HG02798 (cell line): ENCODE measurements at regions not wholly inside any gene's neighbourhood (a gene's known extent, or its start where the extent isn't known, plus 50 kb on each side); places are given as distances from the start of the nearest gene placed in this dataset.

Experiments
- ATAC-seq: cut with Tn5 transposase; IDR thresholded peaks from one replicate; pipeline ENCODE4 v1.9.1; 2021; ENCODE audit warnings: mild to moderate bottlenecking; ENCODE audit not compliant: unreplicated experiment, poor library complexity

DNA sequence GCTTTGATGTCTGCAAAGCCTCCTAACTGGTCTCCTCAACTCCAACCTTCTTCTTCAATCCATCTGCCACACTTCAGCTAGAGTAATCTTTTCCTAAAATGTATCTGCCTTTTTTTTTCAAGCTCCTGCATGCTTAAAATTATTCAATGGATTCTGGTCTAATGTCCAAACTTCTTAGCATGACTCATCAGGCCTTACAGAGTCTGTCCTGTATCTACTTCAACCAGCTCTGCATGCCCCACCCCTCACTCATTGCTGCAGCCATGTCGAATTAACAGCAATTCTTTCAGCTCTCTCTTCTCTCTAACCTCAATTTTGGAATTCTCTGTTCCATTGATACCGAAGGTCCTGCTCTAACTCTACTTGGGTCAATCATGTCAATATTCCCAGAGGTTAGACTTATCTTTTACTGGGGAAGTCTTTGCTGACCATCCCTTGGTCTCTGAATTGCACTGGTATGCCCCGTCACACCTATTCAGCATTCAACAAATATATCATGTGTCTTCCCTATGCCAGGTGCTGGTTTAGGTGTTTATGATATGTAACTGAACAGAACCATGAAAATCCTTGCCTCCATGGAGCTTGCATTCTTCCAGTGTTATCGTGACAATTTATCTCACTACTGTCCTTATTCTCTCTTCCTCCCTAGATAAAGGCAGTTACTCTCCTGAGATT lies 88.5 kb upstream of the NANOGP8 start:
- no peak for ATAC-seq

DNA sequence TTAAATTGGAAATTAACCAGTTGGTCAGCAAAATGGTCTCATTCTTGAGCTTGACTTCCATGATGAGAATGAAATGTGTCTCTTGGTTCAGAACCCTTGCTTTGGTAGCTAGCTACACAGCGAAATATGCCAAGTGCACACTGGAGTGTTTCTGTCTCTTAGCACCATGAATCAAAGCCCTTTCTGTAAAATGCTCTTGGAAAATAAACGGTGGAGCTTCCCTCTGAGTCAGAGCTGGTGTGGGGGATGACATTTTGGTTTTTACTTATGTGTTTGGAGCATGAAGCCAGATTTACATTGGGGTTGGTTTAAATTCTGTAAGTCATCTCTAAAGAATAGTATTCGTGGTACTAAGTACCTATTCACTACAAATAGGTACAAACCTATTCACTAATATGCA lies 85.1 kb upstream of the NANOGP8 start:
- ATAC-seq = no peak

DNA sequence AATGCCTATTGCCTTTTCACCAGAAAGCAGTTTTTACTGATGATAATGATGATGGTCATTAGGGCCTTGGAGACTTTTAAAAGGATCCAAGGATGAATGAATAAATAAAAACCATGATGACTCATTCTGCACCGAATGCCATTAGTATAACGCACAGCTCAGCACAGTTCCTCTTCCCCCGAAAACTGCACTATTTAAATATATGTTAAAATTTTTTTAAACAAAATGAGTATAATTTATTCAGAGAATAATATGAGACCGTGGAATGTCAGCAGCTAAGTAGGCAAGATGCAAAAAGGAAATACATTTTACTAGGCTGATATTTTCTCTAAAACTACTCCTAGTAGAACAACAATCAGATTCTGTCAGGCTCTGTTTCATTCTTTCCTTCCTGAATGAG lies 83.4 kb upstream of the NANOGP8 start:
- no peak for ATAC-seq

DNA sequence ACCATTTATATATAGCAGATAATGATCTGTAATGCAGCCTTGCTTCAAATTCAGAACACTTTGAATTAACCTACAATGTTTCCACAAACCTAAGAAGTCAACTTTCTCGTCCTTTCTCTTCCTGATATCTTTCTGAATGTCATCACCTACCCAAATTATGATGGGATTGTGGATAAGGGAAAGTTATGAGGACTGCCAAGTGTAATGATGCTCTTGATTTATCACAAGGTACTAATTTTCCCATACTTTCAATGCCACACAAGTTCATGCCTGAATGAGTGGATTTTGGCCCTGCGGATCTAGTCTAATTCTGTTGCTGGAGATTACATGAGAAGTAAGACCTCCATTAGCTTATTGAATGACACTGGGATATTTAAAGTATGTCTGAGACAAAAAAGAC lies 82.6 kb upstream of the NANOGP8 start:
- no peak for ATAC-seq

- ATAC-seq = no peak
These were observed 81.8 kb upstream of the NANOGP8 start for GRCh38 chr15:35166730-35167359.

GRCh38 chr15:35161694-35162093 lies 76.6 kb upstream of the NANOGP8 start:
- no peak for ATAC-seq

DNA sequence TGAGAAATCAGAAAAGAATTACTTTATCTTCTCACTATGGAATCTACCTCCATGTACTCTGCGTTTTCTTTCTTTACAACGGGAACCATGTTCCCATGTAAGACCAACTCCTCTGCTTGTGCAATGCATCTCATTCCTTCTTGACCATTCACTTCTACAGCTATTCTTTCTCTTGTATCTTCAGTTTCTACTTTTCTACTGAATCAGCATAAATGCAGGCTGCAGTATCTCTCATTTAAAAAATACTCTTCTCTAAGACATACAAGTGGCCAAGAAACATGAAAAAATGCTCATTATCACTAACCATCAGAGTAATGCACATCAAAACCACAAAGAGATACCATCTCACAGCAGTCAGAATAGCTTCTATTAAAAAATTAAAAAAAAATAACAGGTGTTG lies 74.1 kb upstream of the NANOGP8 start:
- ATAC-seq = no peak

GRCh38 chr15:35151782-35152181 lies 66.7 kb upstream of the NANOGP8 start:
- ATAC-seq = no peak

DNA sequence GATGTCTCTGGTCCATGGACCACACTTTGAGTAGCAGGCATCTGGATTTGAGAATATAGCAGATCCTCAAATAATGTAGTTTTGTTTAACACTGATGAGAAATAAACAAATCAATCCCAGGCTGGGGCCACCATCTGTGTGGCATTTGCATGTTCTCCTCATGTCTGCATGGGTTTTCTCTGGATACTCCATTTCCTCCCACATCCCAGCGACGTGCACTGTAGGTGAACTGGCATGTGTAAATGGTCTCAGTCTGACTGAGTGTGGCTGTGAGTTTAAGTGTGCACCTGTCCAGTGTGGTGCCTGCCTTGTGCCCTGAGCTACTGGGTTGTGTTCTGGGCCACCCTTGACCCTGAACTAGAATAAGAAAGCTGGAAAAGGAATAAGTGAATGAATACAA lies 66.3 kb upstream of the NANOGP8 start:
- ATAC-seq = no peak

- ATAC-seq = no peak
These were observed 65.3 kb upstream of the NANOGP8 start for GRCh38 chr15:35150361-35150760.

- ATAC-seq = no peak
These were observed 60.2 kb upstream of the NANOGP8 start for GRCh38 chr15:35145336-35145735.

- no peak for ATAC-seq
These were observed 57.5 kb upstream of the NANOGP8 start for GRCh38 chr15:35142578-35142977.

DNA sequence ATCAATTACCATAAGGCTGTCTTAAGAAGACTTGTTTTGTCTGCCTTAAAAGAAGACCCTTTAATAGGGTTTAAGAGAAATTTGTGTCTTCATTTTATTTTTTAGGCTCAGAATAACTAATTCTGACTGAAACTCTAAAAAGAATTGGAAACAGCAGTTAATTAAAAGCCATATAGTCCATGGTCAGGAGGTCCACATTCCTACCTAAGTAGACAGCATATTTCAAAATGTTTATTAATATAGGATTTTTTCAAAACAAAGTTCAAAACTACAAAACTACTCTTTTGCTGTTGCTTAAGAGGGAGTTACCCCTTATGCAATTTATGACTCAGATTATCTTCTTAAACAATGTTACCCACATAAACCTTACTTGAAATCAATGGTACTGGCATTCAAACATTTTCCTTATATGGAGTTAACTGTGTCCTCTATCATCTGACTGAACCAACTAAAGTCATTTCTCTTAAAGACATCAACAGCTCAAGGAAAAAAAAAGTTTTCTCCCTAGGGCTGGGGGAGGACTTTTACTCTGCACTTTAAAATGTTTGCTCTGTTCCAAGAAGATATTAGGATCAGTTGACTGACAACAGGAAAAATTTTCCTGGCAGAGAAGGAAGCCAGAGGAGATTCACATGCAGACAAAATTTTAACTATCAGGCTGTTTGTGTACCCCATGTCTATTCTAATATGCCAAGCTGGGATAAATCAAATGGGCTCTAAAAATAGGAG lies 56.8 kb upstream of the NANOGP8 start:
- ATAC-seq = no peak

DNA sequence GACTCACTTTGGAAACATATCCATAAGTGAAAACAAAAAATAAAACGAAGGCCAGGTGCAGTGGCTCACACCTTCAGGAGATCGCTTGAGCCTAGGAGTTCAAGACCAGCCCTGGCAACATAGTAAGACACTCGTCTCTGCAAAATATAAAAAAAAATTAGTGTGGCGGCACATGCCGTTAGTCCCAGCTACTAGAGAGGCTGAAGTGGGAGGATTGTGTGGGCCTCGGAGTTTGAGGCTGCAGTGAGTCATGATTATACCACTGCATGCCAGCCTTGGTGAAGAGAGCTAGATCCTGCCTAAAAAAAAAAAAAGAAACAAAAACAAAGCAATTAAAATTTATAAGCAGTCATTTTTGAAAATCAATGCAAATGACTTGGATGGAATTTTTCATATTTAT lies 54.7 kb upstream of the NANOGP8 start:
- no peak for ATAC-seq

- ATAC-seq = no peak
These were observed 52.1 kb upstream of the NANOGP8 start for GRCh38 chr15:35137190-35137574.

DNA sequence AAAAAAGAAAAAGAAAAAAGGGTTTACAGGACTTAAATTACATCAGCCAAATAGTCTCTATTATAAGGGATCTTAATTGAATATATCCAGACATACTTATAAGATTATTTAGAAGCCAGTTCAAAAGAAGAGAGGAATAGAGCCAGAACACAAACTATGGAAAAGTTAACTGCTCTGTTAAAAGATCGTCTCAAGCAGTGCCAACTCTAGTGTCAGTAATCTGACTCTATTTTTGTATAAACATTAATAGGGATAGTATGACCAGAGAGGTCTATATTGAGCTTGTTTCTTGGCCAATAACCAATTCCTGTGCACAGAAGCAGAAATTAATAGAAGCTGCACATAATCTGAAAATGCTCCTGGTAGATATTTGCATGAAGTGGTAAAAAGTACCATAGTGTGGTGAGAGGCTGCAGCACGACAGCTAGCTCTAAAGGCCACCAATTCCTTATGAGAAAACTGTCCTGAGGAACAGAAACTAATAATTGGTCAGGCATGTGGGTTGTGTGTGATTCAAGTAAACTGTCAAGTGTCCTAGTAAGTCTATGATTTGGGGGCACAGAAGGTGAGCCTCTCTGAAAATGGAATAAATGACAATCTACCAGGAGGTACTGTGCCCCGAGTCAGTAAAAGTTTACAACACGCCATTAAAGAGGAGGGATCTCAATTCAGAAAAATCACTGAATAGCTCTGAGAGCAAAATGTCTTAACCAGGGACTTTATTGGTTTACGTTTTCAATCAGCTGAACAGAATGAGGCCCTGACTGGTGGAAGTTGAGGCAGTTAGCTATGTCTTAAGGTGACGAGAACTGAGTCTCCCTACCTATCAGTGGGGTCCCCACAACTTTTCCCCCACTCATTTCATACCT lies 51.5 kb upstream of the NANOGP8 start:
- ATAC-seq = peak; percentile 98
